GM19238 (cell line): ENCODE measurements at regions not wholly inside any gene's neighbourhood (a gene's known extent, or its start where the extent isn't known, plus 50 kb on each side); places are given as distances from the start of the nearest gene placed in this dataset.

Experiments used
- DNase-seq: peaks from one replicate; pipeline ENCODE4 v3.0.0; 2011; ENCODE audit warnings: low spot score; ENCODE audit not compliant: insufficient read length

DNA sequence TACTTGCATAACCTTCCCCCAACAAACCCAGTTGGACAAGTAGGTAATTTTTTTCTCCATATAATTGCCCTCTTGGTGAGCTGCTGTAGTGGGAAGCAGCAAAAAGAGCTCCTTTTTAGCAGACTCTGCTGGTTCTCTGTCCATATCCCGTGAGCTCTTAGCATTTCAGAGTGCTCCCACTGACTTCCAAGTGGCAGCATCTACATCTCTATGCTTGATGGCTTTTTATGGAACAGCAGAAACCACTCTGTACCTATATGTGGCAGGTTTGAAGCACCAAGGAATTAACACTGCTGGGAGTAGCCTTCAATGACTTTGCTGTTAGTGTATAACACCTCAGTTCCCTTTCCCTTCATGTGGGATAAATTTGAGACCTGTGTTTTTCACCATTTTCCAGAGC, 168.4 kb upstream of the NHS start:
- DNase-seq: no peak

DNA sequence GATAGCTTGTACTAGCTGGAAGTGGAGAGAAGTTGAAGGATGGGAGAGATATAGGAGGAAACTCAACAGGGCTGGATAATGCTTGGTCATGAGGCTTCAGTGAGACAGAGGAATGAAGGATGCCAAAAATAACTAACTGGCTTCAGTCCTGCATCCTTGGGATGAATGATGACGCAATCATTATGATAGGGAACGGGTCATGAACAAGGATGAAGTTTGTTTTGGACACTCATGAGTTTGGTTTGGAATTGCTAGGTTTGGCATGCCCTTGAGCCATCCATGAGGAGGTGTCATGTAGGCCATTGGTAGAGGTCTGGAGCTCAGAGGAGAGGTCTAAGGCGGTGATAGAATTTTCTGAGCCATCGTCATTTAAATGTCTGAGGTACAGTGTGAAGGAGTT, 160.0 kb upstream of the NHS start:
- DNase-seq: no peak

DNA sequence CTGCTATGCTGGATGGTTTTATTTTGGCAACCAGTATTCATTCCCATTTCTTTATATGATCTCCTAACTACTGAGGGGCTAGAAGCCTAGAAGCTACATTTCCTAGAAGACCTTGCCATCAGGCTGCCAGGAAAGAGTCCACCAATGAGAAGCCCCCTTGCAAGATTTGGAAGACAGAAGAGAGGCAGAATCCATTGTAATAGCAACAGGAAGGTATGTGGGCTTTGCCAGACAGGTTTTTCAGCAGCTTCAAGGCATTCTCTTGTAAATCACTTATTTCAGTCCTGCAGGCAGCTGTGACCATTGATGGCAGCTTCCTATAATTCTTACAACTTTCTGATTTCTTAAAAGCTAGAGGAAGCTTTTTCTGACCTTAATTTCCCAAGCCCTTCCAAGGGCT, 148.3 kb upstream of the NHS start:
- no peak for DNase-seq

DNA sequence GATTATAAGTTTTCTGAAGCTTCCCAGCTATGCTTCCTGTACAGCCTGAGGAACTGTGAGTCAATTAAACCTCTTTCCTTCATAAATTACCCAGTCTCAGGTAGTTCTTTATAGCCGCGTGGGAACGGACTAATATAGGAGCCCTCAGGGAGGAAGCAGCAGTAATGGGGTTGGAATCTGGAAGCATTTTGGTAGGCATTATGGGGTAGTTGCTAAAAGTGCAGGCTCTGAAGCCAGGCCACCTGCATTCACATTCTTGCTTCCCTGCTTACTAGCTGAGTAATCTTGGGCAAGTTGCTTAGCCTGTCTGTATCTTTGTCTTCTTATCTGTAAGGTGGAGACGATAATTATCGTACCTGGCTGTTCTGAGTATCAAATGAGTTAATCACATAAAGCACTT, 137.9 kb upstream of the NHS start:
- DNase-seq: no peak

DNA sequence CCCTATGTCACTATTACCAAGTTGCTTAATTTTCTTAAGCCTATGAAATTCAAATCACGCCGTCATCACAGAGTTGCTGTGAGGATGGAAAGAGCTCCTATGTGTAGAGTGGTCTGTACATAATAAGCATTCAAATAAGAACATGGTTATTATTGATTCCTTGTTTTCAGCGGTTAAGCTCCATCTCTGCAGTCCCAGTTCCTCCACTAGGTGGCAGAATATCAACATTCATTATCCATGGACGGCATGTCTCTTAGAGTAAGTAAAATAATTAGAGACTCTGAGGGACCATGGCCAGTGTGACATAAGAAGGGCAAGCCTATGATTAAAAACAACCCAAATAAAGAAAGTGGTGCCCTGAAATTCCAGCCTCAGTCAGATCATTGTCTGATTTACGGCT, 132.5 kb upstream of the NHS start:
- peak; percentile 14 for DNase-seq

DNA sequence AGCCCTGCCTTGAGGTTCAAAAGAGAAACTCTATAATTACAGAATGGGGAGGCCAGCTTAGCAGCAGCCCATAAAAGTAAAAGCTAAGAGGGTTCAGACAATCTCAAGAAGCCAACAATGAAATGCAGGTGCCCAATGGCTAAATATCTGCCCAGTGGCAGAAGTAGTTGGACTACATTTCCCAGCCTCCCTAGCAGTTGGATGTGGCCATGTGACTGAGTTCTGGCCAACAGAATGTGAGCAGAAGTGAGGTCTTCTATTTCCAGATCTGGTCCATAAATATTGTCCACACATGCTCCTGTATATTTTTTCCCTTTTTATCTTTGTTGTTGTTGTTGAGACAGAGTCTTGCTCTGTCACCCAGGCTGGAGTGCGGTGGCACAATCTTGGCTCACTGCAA, 127.9 kb upstream of the NHS start:
- DNase-seq: no peak

DNA sequence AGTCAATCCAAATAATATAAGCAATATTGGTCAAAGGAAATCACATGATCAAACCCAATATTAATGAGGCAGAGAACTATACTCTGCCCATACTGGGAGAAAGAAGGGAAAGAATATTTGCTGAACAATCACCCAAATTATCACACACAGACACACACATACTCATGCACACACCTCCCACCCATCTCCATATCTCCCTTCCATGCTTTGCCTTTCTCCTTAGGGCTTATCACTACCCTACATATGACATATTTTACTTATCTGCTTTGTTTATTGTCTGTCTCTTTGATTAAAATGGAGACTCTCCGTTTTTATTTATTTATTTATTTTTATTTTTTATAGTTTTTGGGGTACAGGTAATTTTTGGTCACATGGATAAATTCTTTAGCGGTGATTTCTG, 112.9 kb upstream of the NHS start:
- no peak for DNase-seq

DNA sequence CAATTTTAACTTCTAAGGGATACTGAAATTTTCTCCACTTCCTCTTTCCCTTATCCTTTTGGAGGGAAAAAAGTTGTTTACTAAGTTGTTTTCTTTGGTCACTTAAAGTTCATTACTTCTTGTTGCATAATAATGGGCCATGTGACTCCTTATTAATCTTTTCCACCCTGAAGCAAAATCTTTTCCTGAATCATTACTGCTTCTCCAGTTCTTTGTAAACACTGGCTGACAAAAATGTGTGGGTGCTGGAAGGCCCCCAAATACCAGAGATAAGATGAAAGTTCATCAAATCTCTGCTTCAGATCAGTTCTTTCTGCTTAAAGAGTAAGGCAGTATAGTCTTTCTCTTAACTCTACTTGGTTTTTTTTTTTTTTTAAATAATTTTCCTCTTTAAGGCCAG, 108.9 kb upstream of the NHS start:
- no peak for DNase-seq

DNA sequence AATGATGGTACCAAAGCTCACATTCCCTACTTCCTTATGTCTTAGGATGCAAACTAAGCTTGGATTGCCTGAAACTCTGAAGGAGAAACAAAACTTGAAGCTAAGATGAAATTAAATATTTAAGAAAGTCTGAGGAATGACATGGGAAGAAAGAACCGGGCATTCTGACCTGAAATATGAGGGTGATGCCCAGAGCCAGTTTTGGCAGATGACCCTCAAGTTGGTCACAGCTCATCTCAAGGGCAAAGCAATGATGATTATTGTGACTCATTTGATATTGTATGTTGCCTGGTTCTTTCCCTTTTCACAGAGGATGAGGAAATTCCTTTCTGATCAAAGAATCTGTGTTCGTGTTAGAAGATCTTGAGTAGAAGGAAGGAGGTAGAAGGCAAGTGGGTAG, 96.0 kb upstream of the NHS start:
- DNase-seq: no peak

DNA sequence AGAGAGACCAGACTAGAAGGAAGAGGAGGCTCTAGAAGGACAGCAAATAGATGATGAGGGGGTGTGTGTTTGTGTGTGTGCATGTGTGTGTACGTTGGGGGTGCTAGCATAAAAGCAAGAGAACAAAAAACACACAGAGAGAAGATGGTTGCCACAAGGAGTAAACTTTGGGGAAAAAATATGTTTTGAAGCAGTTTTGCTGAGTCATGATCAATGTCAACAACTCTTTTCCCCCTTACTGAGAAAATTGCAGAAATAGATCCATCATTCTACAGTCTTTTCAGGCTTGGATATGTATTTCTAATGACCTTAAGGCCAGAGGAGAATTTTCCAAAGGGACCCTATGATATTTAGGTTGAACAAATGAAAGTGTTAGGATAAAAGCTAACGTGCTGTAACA, 89.0 kb upstream of the NHS start:
- DNase-seq: no peak

DNA sequence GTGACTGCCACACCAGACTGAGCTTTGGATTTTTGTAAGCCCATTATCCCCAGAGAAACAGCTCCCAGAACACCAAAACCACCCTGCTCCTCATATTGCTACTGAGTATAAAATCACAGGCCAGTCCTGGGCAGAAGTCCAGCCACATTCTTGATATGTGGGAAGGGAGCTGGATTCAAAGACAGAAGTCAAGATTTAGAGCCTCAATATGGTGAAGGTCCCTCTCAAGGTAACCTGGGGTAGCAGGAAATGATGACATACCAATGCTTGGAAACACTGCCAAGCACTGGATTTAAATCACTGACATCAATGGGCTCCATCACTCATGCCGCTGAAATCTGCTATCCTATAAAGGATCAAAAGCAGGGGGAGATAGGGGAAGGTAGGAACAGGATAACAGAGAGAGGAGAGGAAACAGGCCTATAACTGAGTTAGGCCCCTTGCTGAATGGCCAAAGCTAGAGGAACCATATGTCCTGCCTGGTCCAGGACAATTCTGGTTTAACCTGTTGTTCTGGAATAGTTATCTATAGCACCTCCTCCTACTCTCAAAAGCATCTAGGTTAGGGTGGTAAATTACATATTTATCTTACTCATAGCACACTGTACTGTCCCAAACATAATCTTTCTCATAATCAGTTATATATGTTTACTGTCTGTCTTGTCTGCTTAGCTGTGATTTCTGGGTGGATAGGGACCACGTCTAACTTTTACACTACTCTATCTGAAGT, 83.7 kb upstream of the NHS start:
- DNase-seq: no peak

DNA sequence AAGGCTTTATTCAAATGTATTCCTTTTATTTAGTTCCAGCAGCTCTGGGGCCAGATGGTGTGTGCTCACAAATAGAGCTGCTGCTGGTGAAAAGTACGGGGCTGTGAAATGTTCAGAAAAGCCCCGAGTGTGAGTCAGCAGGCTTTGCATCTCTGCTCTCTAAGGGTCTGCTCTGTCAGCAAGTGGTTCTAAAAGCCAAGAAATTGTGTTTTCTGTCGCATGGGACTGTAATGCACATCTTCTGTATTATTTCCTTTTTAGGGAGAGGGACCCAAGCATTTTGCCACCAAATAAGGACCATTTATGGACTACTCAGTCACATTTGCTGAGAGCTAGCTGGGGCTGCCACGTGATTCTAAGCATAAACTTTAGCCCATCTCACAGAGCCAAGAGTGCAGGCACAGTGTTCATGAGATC, 82.9 kb upstream of the NHS start:
- no peak for DNase-seq

DNA sequence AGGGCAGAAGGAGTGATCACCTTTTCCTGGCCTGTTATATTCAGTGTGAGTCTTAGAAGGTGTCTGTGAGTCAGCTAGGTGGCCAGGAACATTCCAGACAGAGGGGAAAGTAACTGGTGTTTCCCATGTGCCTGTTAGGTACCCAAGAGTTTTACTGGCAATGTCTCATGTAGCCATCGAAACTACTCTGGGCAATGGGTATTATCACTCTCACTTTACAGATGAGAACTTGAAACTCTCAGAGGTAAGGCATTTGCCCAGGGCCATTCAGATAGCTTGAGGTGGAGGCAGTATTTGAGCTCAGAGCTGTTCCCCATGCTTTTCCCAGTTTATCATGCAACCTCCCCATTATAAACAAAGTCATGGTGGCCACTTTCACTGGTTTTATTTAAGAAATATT, 80.4 kb upstream of the NHS start:
- no peak for DNase-seq

DNA sequence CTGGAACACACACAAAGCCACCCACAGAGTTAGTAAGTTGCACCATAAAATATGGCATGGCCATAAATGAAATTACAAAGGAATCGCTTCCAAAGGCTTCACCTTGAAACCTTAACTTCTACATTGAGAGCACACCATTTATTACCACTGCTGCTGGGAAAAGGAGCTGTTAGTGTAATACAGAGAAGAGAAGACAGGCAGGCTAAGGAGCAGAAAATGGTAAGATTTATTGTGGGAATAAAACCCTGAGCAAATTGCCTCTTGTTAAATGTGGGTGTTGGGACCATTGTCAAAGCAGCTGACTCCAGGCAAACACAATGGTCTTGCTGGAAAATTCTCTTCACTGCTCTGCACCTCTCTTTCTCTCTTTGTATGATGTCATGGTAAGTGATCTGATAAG, 79.2 kb upstream of the NHS start:
- no peak for DNase-seq

DNA sequence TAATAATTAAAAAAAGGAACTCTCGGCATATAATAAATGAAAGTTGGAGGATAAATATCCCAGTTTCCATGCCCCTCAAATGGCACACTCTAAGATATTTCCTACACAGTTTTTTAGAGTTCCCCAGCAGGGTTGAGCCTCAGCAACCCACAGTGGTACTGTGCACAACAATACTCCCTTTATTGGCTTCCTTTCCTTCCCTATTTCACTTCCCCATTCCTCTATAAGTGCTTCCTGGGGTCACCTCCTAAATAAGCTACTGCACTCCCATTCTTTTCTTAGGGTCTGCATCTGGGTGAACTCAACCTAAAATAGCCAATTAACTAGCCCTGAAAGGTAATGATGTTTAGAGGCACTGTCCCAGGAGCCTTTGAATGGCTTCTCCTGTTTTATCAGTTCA, 76.4 kb upstream of the NHS start:
- DNase-seq: no peak

DNA sequence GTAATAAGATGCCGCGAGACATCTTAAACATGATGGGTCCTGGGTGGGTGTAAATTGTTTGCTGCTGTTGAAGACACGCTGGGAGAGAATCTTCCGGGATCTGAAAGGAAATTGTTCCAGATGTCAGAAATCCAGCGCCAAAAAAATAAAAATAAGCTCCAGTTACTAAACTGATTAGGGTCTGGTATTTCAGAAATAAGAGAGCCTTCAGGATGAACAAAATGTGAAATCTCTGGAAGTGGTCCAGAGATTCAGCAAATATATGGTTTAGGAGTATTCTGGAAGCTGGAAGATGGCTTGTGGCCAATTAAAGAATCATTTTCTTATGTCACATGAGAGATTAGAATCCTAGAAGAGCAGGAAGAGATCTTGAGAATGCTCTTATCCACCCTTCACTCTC, 75.8 kb upstream of the NHS start:
- no peak for DNase-seq

DNA sequence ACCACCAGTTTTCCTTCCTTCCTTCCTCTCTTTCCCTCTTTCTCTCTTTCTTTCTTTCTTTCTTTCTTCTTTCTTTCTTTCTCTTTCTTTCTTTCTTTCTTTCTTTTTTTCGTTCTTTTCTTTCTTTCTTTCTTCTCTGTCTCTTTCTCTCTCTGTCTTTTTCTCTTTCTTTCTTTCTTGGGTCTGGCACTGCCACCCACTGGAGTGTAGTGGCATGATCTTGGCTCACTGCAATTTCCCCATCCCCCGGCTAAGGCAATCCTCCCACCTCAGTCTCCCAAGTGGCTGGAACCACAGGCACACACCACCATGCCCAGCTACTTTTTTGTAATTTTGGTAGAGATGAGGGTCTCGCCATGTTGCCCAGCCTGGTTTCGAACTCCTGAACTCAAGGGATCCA, 51.6 kb upstream of the NHS start:
- DNase-seq: no peak
